GM21528 (cell line): ENCODE measurements at regions not wholly inside any gene's neighbourhood (a gene's known extent, or its start where the extent isn't known, plus 50 kb on each side); places are given as distances from the start of the nearest gene placed in this dataset.
A peak's percentile ranks its signal among the peaks of the same experiment; 100 is the strongest.

Source experiments
- ATAC-seq: cut with Tn5 transposase; IDR thresholded peaks from one replicate; pipeline ENCODE4 v1.9.1; 2021; ENCODE audit warnings: mild to moderate bottlenecking, moderate library complexity; ENCODE audit not compliant: unreplicated experiment, low FRiP score

DNA sequence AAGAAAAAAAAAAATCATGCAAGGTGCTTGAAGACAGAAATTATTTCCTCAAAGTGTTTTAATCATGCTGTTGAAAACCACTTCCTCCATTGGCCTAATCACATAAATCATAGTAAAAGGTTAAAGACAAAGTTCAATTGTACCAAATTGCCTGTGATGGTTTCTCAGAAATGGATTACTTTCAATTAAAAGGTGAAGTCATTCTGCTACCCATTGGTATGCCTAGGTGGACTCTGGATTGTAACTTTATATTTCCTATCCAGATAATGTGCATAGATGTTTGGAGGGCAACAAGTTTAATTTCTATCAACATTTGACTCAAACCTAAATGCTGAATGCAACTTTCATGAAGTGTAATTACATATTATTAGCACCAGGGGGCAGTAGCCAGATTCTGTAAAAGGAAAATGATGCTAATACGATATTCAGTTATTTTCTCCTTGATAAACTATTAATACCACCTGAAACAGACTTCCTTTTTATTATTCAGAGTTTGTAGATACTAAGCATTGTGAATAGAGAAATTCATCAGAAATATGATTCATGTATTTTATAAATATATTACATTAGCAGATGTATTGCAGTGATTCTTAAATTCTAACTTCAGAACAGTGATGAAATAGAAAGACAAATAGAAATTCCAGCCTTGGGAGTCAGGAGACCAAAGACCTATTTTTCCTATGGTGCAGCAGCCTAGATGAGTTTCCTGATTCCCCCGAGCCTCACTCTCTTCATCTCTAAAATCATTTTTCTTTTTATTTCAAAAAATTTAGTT is 148.2 kb downstream of the CAAP1 start:
- no peak for ATAC-seq

GRCh38 chr9:26742828-26743476 is 149.7 kb downstream of the CAAP1 start:
- ATAC-seq = no peak

DNA sequence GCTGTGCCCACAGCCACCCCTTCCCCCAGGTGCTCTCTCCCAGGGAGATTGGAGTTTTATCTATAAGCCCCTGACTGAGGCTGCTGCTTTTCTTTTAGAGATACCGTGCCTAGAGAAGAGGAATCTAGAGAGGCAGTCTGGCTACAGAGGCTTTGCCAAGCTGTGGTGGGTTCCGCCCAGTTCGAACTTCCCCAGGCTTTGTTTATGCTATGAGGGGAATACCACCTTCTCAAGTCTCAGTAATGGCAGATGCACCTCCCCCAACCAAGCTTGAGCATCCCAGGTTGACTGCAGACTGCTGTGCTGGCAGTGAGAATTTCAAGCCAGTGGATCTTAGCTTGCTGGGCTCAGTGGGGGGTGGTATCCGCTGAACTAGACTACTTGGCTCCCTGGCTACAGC is 157.4 kb downstream of the CAAP1 start:
- no peak for ATAC-seq

GRCh38 chr9:26729187-26729586 is 163.4 kb downstream of the CAAP1 start:
- no peak for ATAC-seq

DNA sequence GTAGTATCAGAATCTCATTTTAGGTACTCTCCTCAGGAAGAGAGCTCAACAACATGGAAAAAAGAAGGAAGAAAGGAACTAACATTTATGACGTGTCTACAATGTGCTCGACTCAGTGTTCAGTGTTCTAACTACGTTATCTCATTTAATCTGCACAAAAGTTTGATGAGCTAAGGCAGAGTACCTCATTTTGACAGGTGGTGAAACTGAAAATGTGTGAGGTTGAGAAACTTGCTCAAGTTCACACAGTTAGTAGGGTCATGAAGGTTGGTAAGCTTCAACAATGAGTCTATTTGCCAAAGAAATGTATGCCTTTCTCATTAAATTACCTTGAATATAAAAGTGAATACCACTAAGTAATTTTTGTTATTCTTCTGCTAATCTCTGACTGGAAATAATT is 165.1 kb downstream of the CAAP1 start:
- ATAC-seq = no peak

GRCh38 chr9:26725573-26725972 is 167.0 kb downstream of the CAAP1 start:
- no peak for ATAC-seq

DNA sequence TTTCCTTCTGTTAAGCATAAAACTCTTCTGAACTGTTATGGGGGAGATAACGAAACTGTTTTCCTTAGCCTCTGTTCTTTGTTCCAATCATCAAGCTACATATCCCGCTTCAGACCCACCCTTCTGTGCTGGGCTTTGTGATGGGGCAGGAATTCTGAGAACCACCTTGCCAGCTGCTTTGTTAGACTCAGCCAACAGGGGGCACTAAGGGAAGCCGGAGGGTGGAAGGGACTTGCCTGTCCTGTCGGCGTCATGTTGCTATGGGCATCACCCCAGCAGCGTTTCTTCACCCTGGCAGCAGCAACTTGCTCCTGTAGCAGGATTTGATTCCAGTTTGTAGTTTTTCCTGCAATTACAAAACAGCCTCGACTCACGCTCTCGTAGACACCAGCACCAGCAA is 169.1 kb downstream of the CAAP1 start:
- peak; percentile 59 for ATAC-seq

DNA sequence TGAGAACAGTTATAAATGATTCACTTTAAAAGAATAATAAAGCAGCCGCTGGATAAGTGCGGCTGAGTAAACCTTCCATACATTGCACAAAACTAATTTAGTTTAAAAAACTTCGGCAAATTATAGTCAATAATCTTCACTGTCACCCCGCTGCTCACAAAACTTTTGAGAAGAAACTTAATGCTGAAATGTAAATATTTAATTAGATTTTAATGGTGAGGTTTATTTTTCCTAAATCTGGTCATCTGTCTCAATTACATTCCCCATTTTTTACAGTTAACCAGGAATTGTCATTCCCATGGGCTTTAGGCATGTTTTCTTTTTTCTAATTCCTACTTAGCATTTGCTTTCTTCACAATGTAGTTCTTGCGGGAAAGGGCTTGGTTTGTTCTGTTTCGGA is 169.8 kb downstream of the CAAP1 start:
- ATAC-seq = no peak

DNA sequence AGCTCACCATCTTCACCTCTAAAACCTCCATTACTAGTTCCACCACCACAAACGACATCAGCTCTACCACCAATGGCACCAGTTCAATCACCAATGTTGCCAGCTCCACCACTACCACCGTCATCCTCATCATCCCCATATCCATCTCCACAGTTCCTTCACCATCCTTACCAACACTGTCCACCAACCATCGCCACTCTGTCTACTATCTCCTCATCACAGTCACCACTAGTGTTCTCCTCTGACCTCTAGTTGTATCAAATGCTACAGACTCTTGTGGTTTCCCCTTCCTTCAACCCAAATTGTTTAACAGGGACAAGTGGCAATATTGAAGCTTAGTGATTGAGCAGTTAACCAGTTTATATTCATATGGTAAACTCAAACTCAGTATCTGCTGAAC is 182.6 kb downstream of the CAAP1 start:
- ATAC-seq = no peak

GRCh38 chr9:26706223-26706622 is 186.4 kb downstream of the CAAP1 start:
- ATAC-seq = no peak

DNA sequence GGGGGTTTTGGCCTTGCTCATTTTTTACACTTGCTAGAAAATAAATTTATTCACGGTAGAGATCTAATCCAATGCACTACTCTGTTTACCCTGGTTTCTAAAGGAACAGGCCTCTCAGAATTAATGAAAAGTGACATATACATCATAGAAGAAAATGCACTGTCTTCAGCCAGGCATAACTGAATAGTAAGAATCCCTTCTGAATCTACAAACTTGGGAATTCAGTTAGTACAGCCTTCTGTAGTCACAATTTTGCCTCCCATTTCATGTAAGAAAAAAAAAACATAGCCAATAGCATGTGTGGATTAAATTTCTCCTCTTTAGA is 197.3 kb downstream of the CAAP1 start:
- ATAC-seq = no peak

GRCh38 chr9:26694381-26695297 is 198.0 kb downstream of the CAAP1 start:
- no peak for ATAC-seq

GRCh38 chr9:26689041-26689440 is 203.6 kb downstream of the CAAP1 start:
- no peak for ATAC-seq

DNA sequence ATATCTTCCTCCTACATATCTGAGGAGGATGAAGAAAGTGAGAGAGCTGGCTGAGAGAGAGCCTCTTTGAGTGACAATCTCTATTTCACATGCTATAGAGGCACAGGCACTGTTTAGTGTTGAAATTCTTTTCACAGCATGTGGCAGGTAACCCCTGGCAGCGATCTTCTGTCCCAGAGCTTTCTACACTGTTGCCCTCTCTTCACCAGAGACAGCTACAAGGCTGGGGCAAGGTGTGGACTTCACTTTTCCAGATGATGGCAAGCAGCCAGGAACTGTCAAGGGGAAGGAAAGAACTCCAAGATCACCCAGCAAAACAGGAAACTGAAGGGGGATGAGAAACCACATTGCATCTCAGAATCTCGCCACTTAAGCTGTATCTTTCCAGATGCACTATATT is 205.2 kb downstream of the CAAP1 start:
- no peak for ATAC-seq

DNA sequence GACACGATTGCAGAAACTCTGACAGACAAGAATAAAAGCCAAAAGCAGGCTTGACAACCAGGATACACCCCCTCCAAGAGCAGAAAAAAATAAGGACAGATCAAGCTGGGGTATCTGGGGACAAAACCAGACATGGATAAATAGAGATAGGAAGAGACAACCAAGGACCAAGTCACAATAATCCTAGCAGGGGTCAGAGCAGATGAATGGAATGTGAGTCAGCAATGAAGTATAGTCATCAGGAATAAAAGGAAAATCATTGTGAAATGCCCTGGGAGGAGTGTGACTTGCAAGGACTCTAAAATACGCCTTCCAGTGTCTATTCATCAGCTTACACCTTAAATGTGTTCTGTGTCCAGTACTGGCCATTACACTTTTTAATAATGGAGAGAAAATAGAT is 206.8 kb downstream of the CAAP1 start:
- ATAC-seq = no peak

- ATAC-seq = no peak
Measured at GRCh38 chr9:26684029-26684428, 208.6 kb downstream of the CAAP1 start.

GRCh38 chr9:26682796-26683496 is 209.7 kb downstream of the CAAP1 start:
- no peak for ATAC-seq

GRCh38 chr9:26682041-26682440 is 210.6 kb downstream of the CAAP1 start:
- no peak for ATAC-seq

- no peak for ATAC-seq
Measured at GRCh38 chr9:26677965-26678706, 214.5 kb downstream of the CAAP1 start.

GRCh38 chr9:26675035-26675434 is 217.6 kb downstream of the CAAP1 start:
- no peak for ATAC-seq
